NCI-H1436 (cell line): ENCODE measurements at regions not wholly inside any gene's neighbourhood (a gene's known extent, or its start where the extent isn't known, plus 50 kb on each side); places are given as distances from the start of the nearest gene placed in this dataset.

ENCODE experiments used
- DNase-seq: peaks from one replicate; lab custom pipeline; 2025; lab: John Stamatoyannopoulos, UW

GRCh38 chr7:108697254-108697653 is 127.6 kb downstream of the DNAJB9 start:
- DNase-seq = no peak

DNA sequence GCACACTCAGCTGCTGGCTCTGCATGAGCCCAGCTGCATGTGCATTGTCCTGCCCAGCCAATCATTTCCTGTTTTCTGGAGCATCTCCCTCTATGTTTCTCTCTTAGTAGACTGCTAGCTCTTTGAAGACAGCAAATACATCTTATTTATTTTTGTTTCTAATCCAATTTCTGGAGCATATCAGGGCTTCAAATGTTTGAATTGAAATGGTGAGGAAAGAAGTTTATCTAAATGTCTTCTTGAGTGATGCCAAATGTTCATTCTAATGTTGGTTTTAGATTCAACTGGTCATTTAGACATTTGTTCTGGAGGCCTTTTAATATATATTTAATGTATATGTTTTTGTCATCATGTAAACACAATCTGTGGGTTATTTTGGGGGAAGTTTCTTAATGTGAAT is 141.9 kb downstream of the DNAJB9 start:
- DNase-seq = no peak

DNA sequence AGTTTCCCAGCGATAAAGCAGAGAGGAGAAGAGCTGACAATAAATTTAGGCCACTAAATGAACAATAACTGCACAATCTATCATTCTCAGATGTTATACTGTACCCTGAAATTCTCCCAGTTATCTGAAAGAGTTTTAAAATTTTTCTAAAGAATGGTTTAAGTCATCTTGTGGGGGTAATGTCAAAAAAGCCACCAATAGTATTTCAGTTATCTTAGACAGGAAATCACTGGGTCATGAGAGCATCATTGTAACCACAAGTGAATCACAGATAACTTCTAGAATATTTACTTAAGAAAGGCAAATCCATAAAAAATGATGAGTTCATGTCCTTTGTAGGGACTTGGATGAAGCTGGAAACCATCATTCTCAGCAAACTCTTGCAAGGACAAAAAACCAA is 147.1 kb downstream of the DNAJB9 start:
- DNase-seq = no peak

GRCh38 chr7:108717781-108718180 is 148.1 kb downstream of the DNAJB9 start:
- DNase-seq = no peak

GRCh38 chr7:108719631-108720030 is 150.0 kb downstream of the DNAJB9 start:
- DNase-seq = no peak

- no peak for DNase-seq
Observed at GRCh38 chr7:108722561-108722960, 152.9 kb downstream of the DNAJB9 start.

DNA sequence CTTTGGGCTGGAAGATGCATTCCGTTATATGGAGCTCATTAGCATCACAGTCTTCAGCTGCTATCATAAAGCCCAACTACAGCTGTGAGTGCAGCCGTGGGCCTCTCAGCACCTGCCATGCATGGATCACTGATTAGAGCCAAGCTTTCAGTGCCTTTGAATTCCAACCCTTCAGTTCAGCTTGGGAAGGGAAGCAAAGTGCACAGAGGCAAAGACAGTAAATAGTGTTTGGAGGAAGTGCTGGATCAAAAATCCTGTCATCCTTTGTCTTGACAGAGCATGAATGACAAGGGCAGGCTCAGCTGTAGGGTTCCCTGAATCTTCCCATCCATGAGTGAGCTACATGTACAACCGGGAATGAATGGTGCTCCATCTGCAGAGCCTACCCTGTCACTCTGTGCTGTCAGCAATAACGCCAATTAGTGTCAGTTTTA is 153.7 kb downstream of the DNAJB9 start:
- no peak for DNase-seq

GRCh38 chr7:108724251-108725100 is 154.8 kb downstream of the DNAJB9 start:
- no peak for DNase-seq

GRCh38 chr7:108735814-108736213 is 166.1 kb downstream of the DNAJB9 start:
- DNase-seq = no peak

- no peak for DNase-seq
Observed at GRCh38 chr7:108736221-108736891, 166.7 kb downstream of the DNAJB9 start.

DNA sequence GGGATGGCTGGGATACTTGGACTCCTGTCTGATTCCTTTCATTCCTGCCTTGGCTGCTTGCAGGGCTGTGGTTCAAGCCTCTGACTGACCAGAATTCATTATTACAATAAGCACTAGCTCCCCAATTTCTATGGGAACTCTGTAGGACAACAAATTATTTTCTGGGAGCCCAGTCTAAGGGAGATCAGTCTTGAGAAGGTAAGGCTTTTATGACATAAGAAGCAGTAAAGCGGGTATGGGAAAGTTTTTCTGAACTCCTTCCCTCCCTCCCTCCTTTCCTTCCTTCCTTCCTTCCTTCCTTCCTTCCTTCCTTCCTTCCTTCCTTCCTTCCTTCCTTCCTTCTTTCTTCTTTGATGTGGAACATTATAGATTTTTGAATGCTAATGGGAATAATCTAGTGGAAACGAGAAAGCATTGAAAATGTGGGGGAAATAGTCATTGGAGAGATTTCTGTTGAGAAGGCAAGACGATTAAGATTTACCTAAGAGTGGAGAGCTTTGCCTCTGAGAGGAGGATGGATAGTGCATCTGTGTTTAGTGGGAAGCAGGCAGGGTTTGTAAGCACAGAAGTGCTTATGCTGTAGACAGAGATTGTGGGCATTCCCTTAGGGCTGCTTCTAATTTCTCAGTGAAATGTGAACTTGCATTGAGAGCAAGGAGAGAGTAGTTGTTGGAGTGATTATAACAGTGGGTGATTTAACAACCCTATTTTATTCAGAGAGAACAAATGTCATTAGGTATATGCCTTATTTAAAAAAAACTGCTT is 201.5 kb downstream of the DNAJB9 start:
- DNase-seq = no peak

DNA sequence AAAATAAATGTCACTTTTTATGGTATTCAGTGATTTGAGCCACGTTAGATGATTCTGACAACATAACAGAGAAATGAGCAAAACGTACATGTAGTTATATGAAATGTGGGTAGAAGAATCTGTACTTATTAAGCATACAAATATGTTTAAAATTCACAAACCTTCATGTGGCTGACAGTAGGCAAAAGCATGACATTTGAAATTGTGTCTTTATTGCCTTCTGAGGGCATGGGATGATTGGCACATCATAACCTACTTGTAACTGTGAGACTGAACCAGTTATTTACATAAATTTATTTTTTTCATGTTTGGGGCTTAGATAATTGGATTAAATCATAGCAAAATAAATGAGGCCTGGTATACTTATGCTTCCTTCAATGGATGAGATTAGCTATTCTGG is 202.2 kb downstream of the DNAJB9 start:
- DNase-seq = no peak

DNA sequence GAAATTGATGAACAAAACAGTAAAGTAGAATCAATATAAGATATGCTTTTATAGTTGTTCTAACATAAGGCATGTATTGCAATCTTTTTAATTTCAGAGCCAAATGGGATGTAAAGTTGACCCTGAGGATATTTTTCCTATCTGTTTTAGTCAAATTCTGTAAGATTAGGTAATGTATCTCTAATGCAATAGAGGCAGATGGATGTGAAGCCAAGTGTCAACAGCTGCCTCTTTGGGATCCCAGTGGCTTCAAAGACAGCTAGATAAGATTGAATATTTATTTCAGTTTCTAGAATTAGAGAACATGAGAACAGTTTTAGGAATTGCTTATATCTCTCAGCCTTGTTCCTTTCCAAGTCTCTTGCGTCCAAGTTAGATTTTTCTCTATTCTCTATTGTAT is 208.3 kb downstream of the DNAJB9 start:
- DNase-seq = no peak

- DNase-seq = no peak
Observed at GRCh38 chr7:108789451-108789850, 219.8 kb downstream of the DNAJB9 start.

DNA sequence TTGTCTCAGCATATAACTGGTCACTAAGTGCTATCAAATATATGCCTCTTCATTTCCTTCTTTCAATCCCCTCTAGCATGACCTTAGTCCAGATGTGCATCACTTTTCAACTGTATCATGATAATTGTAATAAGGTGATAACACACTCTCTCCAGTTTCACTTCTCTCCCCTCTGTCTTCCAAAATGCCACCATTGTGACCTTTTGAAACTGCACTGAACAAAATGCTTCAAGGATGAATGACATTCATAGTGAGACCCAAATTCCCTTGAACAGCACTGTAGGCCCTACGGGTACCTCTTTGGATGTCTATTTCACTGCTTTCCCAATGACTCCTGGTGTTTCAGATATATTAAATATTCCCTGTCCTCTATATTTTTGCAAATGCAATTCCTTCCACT is 224.8 kb downstream of the DNAJB9 start:
- DNase-seq = no peak

GRCh38 chr7:108802650-108803049 is 233.0 kb downstream of the DNAJB9 start:
- no peak for DNase-seq

GRCh38 chr7:108805808-108806397 is 236.2 kb downstream of the DNAJB9 start:
- DNase-seq = no peak

DNA sequence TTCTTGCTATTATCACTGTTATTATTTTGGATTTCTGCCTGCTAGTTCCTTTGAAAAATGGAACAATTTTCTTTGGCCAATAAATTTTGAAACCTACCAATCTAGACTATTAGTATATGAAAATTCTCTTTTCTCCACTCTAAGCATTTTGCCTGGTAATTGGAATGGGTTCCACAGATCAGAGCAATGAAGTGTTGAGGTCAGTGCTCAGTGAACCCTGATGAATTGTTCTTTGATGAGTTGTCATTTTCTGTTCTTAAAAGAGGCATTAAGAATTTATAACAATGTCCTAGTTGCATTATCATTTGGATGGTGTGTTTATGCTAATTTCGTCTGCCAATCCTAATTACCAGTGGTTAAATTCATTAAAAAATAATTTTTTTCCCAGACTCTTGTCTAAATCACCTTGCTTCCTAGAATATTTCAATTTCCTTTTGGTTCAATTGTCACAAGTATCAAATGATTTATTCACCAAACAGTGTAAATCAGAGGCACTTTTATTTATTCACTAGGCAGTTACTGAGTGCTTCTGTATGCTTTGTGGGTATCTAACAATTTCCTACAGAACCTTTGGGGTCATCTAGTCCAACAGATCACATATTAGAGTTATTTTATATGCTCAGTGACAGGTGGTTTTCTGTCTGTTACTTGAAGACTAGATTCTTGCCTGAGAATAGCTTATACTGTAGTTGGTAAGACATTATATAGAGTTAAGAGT is 239.0 kb downstream of the DNAJB9 start:
- DNase-seq = no peak

DNA sequence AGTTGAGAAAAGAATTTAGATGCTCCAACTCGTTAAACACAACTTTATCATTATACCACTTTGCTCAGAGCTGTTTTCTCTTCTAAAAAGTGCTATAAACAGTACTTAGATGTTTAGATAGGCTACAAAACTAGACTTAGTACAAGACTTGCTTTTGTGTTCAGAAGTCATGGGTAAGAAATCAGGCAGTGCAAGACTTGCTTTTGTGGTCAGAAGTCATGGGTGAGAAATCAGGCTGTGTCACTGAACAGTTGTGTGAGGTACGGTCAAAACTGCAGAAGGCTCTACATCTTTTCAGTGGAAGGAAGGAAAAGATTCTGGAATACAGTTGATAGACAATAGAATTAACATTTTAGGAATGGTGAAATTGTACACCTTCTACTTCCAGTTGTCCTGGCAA is 239.7 kb downstream of the DNAJB9 start:
- no peak for DNase-seq

DNA sequence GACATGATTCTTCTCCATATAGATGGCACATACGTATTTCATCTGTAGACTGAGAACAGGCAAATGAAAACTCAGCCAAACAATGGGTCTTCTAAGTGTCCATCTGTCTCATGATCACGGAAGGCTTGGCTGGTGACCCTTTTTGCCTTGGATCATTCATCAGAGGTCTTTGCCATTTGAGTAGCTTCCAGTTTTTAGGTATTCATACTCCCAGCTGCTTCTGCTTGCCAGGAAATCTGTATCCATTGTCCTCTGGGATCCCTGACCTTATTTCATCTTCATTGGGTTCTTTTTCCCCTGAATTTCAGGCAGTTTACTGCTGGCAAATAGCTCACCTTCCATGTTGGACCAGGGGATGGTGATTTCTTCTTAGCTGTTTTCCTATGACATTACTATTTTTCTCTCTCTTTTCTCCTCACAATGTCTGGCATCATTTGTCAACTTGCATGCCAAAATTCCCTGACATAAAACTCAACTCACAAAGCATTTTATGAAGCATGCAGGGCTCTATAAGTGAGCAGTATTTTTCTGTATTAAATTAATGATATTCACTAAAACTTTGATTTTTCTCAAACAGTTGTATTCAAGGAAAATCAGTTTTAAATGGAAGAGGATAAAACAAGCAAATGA is 241.2 kb downstream of the DNAJB9 start:
- DNase-seq = no peak
